ENCODE measurements at regions not wholly inside any gene's neighbourhood (a gene's known extent, or its start where the extent isn't known, plus 50 kb on each side); places are given as distances from the start of the nearest gene placed in this dataset. TPM values are rescaled to one million over a fixed set of nuclear protein-coding genes. Genes with fewer than 3 reads are reported as not detected.

- Histone ChIP-seq H3K27me3 (ENCODE audit: low read length) (no peaks in the 10 kb centered on the region), H3K9me2 (replicated peaks; ENCODE audit: insufficient read depth, low read length) (no peaks in the 10 kb centered on the region), H4K20me1 (ENCODE audit: insufficient read depth, low read depth, low read length) (no peaks in the 10 kb centered on the region), H3K27ac (ENCODE audit: low read length) (no peak overlapping the region), H3K79me2 (ENCODE audit: low read length) (no peaks in the 10 kb centered on the region), H3K4me2 (ENCODE audit: low read depth, low read length, poor library complexity, severe bottlenecking) (no peak overlapping the region), H3K36me3 (ENCODE audit: insufficient read depth, low read length) (no peaks in the 10 kb centered on the region), H3K4me1 (ENCODE audit: low read length) (no peaks in the 10 kb centered on the region), H2AFZ (ENCODE audit: low read length) (no peak overlapping the region), H3K9ac (ENCODE audit: low read length) (no peak overlapping the region), H3K9me3 (ENCODE audit: low read length) (no peaks in the 10 kb centered on the region), H3K4me3 (ENCODE audit: low read length) (no peak overlapping the region)
- DNase-seq = peak; percentile 57
Observed at GRCh38 chr1:118247593-118247992, 62.6 kb upstream of the SPAG17 start.

- H3K27me3 ChIP-seq (ENCODE audit: low read length) = no peaks in the 10 kb centered on the region
- no peak overlapping the region for H3K27ac ChIP-seq (ENCODE audit: low read length)
- H3K9me3 ChIP-seq (ENCODE audit: low read length) = no peaks in the 10 kb centered on the region
- no peaks in the 10 kb centered on the region for H4K20me1 ChIP-seq (ENCODE audit: insufficient read depth, low read depth, low read length)
- H3K79me2 ChIP-seq (ENCODE audit: low read length) = no peaks in the 10 kb centered on the region
- H2AFZ ChIP-seq (ENCODE audit: low read length) = no peak overlapping the region
- no peak for DNase-seq
- H3K4me2 ChIP-seq (ENCODE audit: low read depth, low read length, poor library complexity, severe bottlenecking) = no peak overlapping the region
- no peaks in the 10 kb centered on the region for H3K4me1 ChIP-seq (ENCODE audit: low read length)
- no peak overlapping the region for H3K4me3 ChIP-seq (ENCODE audit: low read length)
- H3K36me3 ChIP-seq (ENCODE audit: insufficient read depth, low read length) = no peaks in the 10 kb centered on the region
- H3K9ac ChIP-seq (ENCODE audit: low read length) = no peak overlapping the region
- H3K9me2 ChIP-seq (replicated peaks; ENCODE audit: insufficient read depth, low read length) = no peaks in the 10 kb centered on the region
Observed at GRCh38 chr1:118246646-118247045, 61.6 kb upstream of the SPAG17 start.

GRCh38 chr1:118244194-118244593, 59.2 kb upstream of the SPAG17 start:
- Histone ChIP-seq H3K9me2 (replicated peaks; ENCODE audit: insufficient read depth, low read length) (no peaks in the 10 kb centered on the region), H3K27ac (ENCODE audit: low read length) (no peak overlapping the region), H3K9me3 (ENCODE audit: low read length) (no peaks in the 10 kb centered on the region), H3K27me3 (ENCODE audit: low read length) (no peaks in the 10 kb centered on the region), H3K9ac (ENCODE audit: low read length) (no peak overlapping the region), H3K4me1 (ENCODE audit: low read length) (no peaks in the 10 kb centered on the region), H3K79me2 (ENCODE audit: low read length) (no peaks in the 10 kb centered on the region), H3K36me3 (ENCODE audit: insufficient read depth, low read length) (no peaks in the 10 kb centered on the region), H4K20me1 (ENCODE audit: insufficient read depth, low read depth, low read length) (no peaks in the 10 kb centered on the region), H3K4me2 (ENCODE audit: low read depth, low read length, poor library complexity, severe bottlenecking) (no peak overlapping the region), H3K4me3 (ENCODE audit: low read length) (no peak overlapping the region), H2AFZ (ENCODE audit: low read length) (no peak overlapping the region)
- no peak for DNase-seq

GRCh38 chr1:118243269-118243668, 58.2 kb upstream of the SPAG17 start:
- no peak overlapping the region for H2AFZ ChIP-seq (ENCODE audit: low read length)
- H3K4me1 ChIP-seq (ENCODE audit: low read length) = no peaks in the 10 kb centered on the region
- no peaks in the 10 kb centered on the region for H4K20me1 ChIP-seq (ENCODE audit: insufficient read depth, low read depth, low read length)
- no peaks in the 10 kb centered on the region for H3K27me3 ChIP-seq (ENCODE audit: low read length)
- no peaks in the 10 kb centered on the region for H3K9me3 ChIP-seq (ENCODE audit: low read length)
- H3K4me3 ChIP-seq (ENCODE audit: low read length) = no peak overlapping the region
- H3K9me2 ChIP-seq (replicated peaks; ENCODE audit: insufficient read depth, low read length) = no peaks in the 10 kb centered on the region
- H3K36me3 ChIP-seq (ENCODE audit: insufficient read depth, low read length) = no peaks in the 10 kb centered on the region
- no peaks in the 10 kb centered on the region for H3K79me2 ChIP-seq (ENCODE audit: low read length)
- H3K4me2 ChIP-seq (ENCODE audit: low read depth, low read length, poor library complexity, severe bottlenecking) = no peak overlapping the region
- no peak for DNase-seq
- no peak overlapping the region for H3K27ac ChIP-seq (ENCODE audit: low read length)
- H3K9ac ChIP-seq (ENCODE audit: low read length) = no peak overlapping the region

Small RNAs in the stretch of these regions (small RNA-seq; reads per million reads assigned to genes)
- not detected for gene RNA5SP56

Measured in Karpas-422 (cell line).